Hepatocyte (in vitro differentiated cells): ENCODE measurements at regions not wholly inside any gene's neighbourhood (a gene's known extent, or its start where the extent isn't known, plus 50 kb on each side); places are given as distances from the start of the nearest gene placed in this dataset.

Experiments used
- EZH2 ChIP-seq: fragments of 200-600 bp; sonication (generic); IDR thresholded peaks from 2 replicates; pipeline ENCODE4 v1.6.1; 2016; ENCODE audit warnings: antibody characterized with exemption, mild to moderate bottlenecking, borderline replicate concordance
- EZH2phosphoT487 ChIP-seq: fragments of 200-600 bp; sonication (generic); IDR thresholded peaks from one replicate; pipeline ENCODE4 v1.6.1; 2018; ENCODE audit warnings: antibody characterized with exemption, mild to moderate bottlenecking, low read depth, moderate library complexity; ENCODE audit not compliant: unreplicated experiment, severe bottlenecking
- TF ChIP-seq, protein P1 (sequence below): fragments of 200-600 bp; sonication (generic); IDR thresholded peaks from 2 replicates; pipeline ENCODE4 v1.5.1; 2016; ENCODE audit warnings: antibody characterized with exemption, mild to moderate bottlenecking; ENCODE audit not compliant: poor library complexity

DNA sequence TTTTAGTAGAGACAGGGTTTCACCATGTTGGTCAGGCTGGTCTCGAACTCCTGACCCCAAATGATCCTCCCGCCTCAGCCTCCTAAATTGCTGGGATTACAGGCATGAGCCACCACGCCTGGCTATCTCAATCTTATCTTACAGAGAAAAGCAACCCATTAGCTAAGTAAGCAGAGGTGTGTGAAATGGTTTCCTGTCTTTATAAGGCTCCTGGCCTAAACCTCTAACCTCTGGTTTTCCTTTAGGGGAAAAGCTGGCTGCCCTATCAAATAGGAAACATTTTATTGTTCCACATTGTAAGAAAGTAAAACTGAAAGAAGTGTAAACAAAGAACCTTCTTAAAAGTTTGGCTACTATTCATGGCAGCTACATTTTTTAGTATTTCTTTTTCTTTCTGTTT lies 78.3 kb upstream of the MORC3 start:
- TF ChIP-seq, protein P1, sequence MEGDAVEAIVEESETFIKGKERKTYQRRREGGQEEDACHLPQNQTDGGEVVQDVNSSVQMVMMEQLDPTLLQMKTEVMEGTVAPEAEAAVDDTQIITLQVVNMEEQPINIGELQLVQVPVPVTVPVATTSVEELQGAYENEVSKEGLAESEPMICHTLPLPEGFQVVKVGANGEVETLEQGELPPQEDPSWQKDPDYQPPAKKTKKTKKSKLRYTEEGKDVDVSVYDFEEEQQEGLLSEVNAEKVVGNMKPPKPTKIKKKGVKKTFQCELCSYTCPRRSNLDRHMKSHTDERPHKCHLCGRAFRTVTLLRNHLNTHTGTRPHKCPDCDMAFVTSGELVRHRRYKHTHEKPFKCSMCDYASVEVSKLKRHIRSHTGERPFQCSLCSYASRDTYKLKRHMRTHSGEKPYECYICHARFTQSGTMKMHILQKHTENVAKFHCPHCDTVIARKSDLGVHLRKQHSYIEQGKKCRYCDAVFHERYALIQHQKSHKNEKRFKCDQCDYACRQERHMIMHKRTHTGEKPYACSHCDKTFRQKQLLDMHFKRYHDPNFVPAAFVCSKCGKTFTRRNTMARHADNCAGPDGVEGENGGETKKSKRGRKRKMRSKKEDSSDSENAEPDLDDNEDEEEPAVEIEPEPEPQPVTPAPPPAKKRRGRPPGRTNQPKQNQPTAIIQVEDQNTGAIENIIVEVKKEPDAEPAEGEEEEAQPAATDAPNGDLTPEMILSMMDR, result no peak
- TF ChIP-seq EZH2 (no peak), EZH2phosphoT487 (no peak)
